WTC11 (cell line): ENCODE measurements at regions not wholly inside any gene's neighbourhood (a gene's known extent, or its start where the extent isn't known, plus 50 kb on each side); places are given as distances from the start of the nearest gene placed in this dataset.

Source experiments
- ATAC-seq: fragments of 200-7000 bp; cut with Tn5 transposase; 2 replicates; pipeline ENCODE4 v1.10.0; 2021; ENCODE audit warnings: mild to moderate bottlenecking, moderate library complexity
- CTCF ChIA-PET: fragments of 300-600 bp; sonication (Branson Sonifier 250); formaldehyde crosslinking; loops from one replicate; lab custom pipeline; 2021; ENCODE audit warnings: antibody characterized with exemption; lab: Charles Lee
- POLR2A ChIA-PET: fragments of 350-600 bp; sonication (Branson Sonifier 250); formaldehyde crosslinking; loops from one replicate; lab custom pipeline; 2021; ENCODE audit warnings: antibody characterized with exemption; lab: Charles Lee
- DNase-seq: peaks from one replicate; pipeline ENCODE4 v3.0.0; 2021; ENCODE audit warnings: low spot score
- H3K27ac Mint-ChIP-seq: 2 replicates; pipeline ENCODE4 v1.8.0; 2021; ENCODE audit warnings: mixed read lengths
- H3K27me3 Mint-ChIP-seq: 2 replicates; pipeline ENCODE4 v1.8.0; 2021; ENCODE audit warnings: low read depth, mild to moderate bottlenecking, moderate library complexity, mixed read lengths
- H3K36me3 Mint-ChIP-seq: 2 replicates; pipeline ENCODE4 v1.8.0; 2021; ENCODE audit warnings: mixed read lengths
- H3K4me1 Mint-ChIP-seq: 2 replicates; pipeline ENCODE4 v1.8.0; 2022; ENCODE audit warnings: mixed read lengths
- H3K4me3 Mint-ChIP-seq: 2 replicates; pipeline ENCODE4 v1.8.0; 2021; ENCODE audit warnings: mild to moderate bottlenecking, moderate library complexity, mixed read lengths
- H3K9me3 Mint-ChIP-seq: 2 replicates; pipeline ENCODE4 v1.8.0; 2021; ENCODE audit warnings: mixed read lengths
- E2F4 ChIP-seq: sonication (generic); formaldehyde crosslinking; IDR thresholded peaks from 2 replicates; pipeline ENCODE4 v1.8.1; 2022; ENCODE audit warnings: low read depth, mild to moderate bottlenecking, moderate library complexity, missing genetic modification reagents, borderline replicate concordance
- GABPB1 ChIP-seq: sonication (generic); formaldehyde crosslinking; IDR thresholded peaks from 2 replicates; pipeline ENCODE4 v1.8.1; 2023; ENCODE audit warnings: mild to moderate bottlenecking, missing genetic modification reagents
- NFATC4 ChIP-seq: fragments of 250-450 bp; sonication (Bioruptor Pico); IDR thresholded peaks from 2 replicates; pipeline ENCODE4 v1.9.0; 2021; ENCODE audit warnings: mild to moderate bottlenecking
- PRDM15 ChIP-seq: sonication (generic); formaldehyde crosslinking; IDR thresholded peaks from 2 replicates; pipeline ENCODE4 v1.8.0; 2022; ENCODE audit warnings: missing genetic modification reagents
- TEAD4 ChIP-seq: sonication (generic); formaldehyde crosslinking; IDR thresholded peaks from 2 replicates; pipeline ENCODE4 v1.8.0; 2022; ENCODE audit warnings: mild to moderate bottlenecking, missing genetic modification reagents
- ZBTB21 ChIP-seq: sonication (generic); formaldehyde crosslinking; IDR thresholded peaks from 2 replicates; pipeline ENCODE4 v1.8.1; 2023; ENCODE audit warnings: mild to moderate bottlenecking, missing genetic modification reagents, borderline replicate concordance
- ZNF121 ChIP-seq: sonication (generic); formaldehyde crosslinking; IDR thresholded peaks from 2 replicates; pipeline ENCODE4 v1.8.0; 2023; ENCODE audit warnings: missing genetic modification reagents
- ZNF232 ChIP-seq: sonication (generic); formaldehyde crosslinking; IDR thresholded peaks from 2 replicates; pipeline ENCODE4 v1.8.0; 2022; ENCODE audit warnings: mild to moderate bottlenecking, missing genetic modification reagents
- ZNF263 ChIP-seq: sonication (generic); formaldehyde crosslinking; IDR thresholded peaks from 2 replicates; pipeline ENCODE4 v1.8.1; 2022; ENCODE audit warnings: low read depth, mild to moderate bottlenecking, moderate library complexity, missing genetic modification reagents
- ZNF416 ChIP-seq: fragments of 250-450 bp; sonication (Bioruptor Pico); IDR thresholded peaks from 2 replicates; pipeline ENCODE4 v1.9.0; 2021; ENCODE audit warnings: mild to moderate bottlenecking, inconsistent platforms
- TF ChIP-seq, protein P1 (sequence below): sonication (generic); formaldehyde crosslinking; IDR thresholded peaks from 2 replicates; pipeline ENCODE4 v1.8.0; 2023; ENCODE audit warnings: mild to moderate bottlenecking, missing genetic modification reagents
- TF ChIP-seq, protein P2 (sequence below): sonication (generic); formaldehyde crosslinking; IDR thresholded peaks from 2 replicates; pipeline ENCODE4 v1.8.0; 2022; ENCODE audit warnings: mild to moderate bottlenecking, missing genetic modification reagents
- TF ChIP-seq, protein P3 (sequence below): sonication (generic); formaldehyde crosslinking; conservative IDR thresholded peaks from 2 replicates; pipeline ENCODE4 v1.8.1; 2022; ENCODE audit warnings: mild to moderate bottlenecking, missing genetic modification reagents
- TF ChIP-seq, protein P4 (sequence below): sonication (generic); formaldehyde crosslinking; IDR thresholded peaks from 2 replicates; pipeline ENCODE4 v1.8.0; 2022; ENCODE audit warnings: mild to moderate bottlenecking, missing genetic modification reagents

DNA sequence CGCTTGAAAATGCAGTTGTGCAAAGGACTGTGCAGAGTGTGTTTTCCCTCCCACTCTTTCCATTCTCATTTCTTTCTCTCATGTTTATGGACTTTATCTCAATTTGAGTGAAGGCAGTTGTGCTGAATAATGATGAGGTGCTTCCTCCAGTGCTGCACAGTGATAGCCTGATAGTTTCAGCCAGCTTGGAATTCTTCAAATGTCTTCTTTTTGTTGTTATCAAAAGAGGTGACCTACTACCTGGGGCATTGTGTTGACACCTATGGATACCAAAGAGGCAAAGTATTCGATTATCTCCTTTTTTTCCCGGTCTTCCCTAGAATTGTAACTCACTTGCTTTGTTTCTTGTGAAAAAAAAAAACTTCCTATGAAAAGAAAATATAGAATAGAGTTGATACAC is 132.6 kb upstream of the ESRRG start (continued):
- TF ChIP-seq, protein P1, sequence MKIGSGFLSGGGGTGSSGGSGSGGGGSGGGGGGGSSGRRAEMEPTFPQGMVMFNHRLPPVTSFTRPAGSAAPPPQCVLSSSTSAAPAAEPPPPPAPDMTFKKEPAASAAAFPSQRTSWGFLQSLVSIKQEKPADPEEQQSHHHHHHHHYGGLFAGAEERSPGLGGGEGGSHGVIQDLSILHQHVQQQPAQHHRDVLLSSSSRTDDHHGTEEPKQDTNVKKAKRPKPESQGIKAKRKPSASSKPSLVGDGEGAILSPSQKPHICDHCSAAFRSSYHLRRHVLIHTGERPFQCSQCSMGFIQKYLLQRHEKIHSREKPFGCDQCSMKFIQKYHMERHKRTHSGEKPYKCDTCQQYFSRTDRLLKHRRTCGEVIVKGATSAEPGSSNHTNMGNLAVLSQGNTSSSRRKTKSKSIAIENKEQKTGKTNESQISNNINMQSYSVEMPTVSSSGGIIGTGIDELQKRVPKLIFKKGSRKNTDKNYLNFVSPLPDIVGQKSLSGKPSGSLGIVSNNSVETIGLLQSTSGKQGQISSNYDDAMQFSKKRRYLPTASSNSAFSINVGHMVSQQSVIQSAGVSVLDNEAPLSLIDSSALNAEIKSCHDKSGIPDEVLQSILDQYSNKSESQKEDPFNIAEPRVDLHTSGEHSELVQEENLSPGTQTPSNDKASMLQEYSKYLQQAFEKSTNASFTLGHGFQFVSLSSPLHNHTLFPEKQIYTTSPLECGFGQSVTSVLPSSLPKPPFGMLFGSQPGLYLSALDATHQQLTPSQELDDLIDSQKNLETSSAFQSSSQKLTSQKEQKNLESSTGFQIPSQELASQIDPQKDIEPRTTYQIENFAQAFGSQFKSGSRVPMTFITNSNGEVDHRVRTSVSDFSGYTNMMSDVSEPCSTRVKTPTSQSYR (CRISPR knock-in tag), result no peak
- TF ChIP-seq TEAD4 (CRISPR knock-in tag) (no peak), ZBTB21 (CRISPR knock-in tag) (no peak), ZNF232 (CRISPR knock-in tag) (no peak), ZNF263 (CRISPR knock-in tag) (no peak), GABPB1 (CRISPR knock-in tag) (no peak)

- Mint-ChIP-seq H3K4me1 (peaks cover 43% of the 10 kb centered on the region), H3K9me3 (no peaks in the 10 kb centered on the region), H3K27ac (no peak overlapping the region), H3K36me3 (no peaks in the 10 kb centered on the region), H3K4me3 (no peak overlapping the region), H3K27me3 (no peaks in the 10 kb centered on the region)
- DNase-seq (no peak), ATAC-seq (no peak)
- ChIA-PET CTCF (no interaction called here), POLR2A (no interaction called here)
- TF ChIP-seq ZNF263 (CRISPR knock-in tag), result no peak
Measured at GRCh38 chr1:216854836-216855484, 131.7 kb upstream of the ESRRG start.

GRCh38 chr1:216851073-216851472 is 127.8 kb upstream of the ESRRG start:
- TF ChIP-seq, protein P2, sequence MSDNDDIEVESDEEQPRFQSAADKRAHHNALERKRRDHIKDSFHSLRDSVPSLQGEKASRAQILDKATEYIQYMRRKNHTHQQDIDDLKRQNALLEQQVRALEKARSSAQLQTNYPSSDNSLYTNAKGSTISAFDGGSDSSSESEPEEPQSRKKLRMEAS (CRISPR knock-in tag), result no peak
- no peak for TF ChIP-seq NFATC4 (CRISPR knock-in tag)
- TF ChIP-seq, protein P3, sequence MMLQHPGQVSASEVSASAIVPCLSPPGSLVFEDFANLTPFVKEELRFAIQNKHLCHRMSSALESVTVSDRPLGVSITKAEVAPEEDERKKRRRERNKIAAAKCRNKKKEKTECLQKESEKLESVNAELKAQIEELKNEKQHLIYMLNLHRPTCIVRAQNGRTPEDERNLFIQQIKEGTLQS (CRISPR knock-in tag), result no peak
- no peak for TF ChIP-seq ZNF121 (CRISPR knock-in tag)
- no peak for TF ChIP-seq E2F4 (CRISPR knock-in tag)
- TF ChIP-seq, protein P4, sequence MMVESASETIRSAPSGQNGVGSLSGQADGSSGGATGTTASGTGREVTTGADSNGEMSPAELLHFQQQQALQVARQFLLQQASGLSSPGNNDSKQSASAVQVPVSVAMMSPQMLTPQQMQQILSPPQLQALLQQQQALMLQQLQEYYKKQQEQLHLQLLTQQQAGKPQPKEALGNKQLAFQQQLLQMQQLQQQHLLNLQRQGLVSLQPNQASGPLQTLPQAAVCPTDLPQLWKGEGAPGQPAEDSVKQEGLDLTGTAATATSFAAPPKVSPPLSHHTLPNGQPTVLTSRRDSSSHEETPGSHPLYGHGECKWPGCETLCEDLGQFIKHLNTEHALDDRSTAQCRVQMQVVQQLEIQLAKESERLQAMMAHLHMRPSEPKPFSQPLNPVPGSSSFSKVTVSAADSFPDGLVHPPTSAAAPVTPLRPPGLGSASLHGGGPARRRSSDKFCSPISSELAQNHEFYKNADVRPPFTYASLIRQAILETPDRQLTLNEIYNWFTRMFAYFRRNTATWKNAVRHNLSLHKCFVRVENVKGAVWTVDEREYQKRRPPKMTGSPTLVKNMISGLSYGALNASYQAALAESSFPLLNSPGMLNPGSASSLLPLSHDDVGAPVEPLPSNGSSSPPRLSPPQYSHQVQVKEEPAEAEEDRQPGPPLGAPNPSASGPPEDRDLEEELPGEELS, result no peak
- TF ChIP-seq ZNF416 (CRISPR knock-in tag), result no peak
- TF ChIP-seq PRDM15 (CRISPR knock-in tag), result no peak

More at GRCh38 chr1:216851073-216851472, 127.8 kb upstream of the ESRRG start:
- Mint-ChIP-seq H3K4me1 (peaks cover 26% of the 10 kb centered on the region), H3K9me3 (no peaks in the 10 kb centered on the region), H3K36me3 (no peaks in the 10 kb centered on the region), H3K4me3 (no peak overlapping the region), H3K27me3 (no peaks in the 10 kb centered on the region), H3K27ac (no peak overlapping the region)
- no peak for DNase-seq
- no peak for ATAC-seq
- ChIA-PET POLR2A (no interaction called here), CTCF (no interaction called here)
